ENCODE measurements at regions not wholly inside any gene's neighbourhood (a gene's known extent, or its start where the extent isn't known, plus 50 kb on each side); places are given as distances from the start of the nearest gene placed in this dataset.
A peak's percentile ranks its signal among the peaks of the same experiment; 100 is the strongest.

DNA sequence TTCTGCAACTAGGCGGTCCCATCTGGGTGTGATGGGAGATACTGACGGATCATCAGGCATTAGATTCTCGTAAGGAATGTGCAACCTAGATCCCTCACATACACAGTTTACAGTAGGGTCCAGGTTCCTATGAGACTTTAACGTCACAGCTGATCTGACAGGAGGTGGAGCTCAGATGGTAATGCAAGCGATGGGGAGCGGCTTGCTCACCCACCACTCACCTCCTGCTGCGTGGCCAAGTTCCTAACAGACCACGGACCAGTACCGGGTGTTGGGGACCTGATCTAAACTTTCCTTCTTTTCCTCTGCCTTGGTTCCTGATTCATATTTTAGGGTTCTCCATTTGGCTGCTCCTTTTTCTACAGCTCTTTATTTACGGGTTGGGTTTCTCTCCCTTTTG is 479.8 kb downstream of the BCAT1 start:
- no peak for DNase-seq

DNA sequence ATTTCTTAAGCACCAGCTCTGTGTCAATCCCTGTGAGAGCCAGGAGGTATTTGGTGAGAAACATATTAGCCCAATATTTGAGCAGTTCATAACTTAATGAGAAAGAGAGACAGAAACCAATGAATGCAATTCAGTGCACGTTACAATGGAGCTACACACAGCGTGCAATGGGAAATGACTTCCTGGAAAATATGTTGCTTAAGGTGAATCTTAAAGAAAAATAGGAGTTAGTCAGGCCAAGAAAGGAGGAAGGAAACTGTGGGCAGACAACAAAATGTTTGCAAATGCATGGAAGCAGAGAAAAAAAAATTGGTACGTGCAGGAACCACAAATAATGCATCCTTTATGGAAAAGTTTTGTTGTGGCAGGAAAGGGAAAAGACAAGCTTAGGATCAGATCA is 481.7 kb downstream of the BCAT1 start:
- DNase-seq = peak in 3 of 4 experiments; percentile 23 to 43 (median 24)

DNA sequence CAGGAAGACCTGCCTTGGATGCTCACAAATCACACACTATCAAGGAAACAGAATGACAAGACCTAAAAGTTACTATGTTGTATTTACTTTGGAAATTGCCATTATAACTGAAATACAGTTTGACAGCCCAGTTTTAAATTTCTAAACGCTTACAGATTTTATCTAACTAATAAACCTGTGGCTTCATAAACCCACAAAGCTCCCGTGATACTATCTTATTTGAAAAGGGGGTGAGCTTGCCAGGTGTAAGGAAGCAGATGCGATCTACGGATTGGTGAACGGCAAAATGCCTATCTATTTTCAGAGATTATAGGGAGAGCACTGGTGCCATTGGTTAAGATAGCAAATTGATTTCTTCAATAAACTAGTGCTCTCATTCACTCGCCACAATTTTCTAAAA is 485.5 kb downstream of the BCAT1 start:
- DNase-seq = no peak

DNA sequence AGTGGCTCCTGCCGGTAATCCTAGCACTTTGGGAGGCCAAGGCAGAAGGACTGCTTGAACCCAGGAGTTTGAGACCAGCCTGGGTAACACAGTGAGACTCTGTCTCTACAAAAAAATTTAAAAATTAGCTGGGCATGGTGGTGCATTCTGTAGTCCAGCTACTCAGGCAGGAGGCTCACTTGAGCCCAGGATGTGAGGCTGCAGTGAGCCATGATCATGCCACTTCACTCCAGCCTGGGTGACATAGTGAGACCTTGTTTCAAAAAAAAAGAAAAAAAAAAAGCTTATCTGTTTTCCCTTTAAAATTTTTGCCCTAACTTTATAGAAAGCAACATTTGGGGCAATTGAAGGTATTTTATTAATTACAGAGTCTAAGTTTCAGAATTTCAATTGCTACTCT is 486.0 kb downstream of the BCAT1 start:
- no peak for DNase-seq

DNA sequence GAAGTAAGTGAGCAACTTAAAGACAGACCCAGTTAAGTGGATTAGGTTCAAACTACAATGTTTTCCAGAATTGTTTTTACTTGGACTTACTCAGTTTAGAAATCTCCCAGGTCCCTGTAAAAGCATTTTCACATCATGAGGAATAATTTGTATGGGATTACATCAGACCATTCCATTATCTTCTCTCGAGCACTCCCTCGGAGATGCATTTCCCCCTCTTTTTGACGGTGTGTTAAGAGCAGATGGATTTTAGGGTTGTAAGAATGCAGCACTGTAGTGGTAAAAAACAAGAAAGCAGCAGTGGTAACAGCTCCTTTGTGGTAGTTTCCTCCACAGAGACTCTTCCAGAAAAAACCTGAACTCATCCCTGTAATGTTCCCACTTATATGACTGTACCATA is 488.4 kb downstream of the BCAT1 start:
- DNase-seq = no peak

DNA sequence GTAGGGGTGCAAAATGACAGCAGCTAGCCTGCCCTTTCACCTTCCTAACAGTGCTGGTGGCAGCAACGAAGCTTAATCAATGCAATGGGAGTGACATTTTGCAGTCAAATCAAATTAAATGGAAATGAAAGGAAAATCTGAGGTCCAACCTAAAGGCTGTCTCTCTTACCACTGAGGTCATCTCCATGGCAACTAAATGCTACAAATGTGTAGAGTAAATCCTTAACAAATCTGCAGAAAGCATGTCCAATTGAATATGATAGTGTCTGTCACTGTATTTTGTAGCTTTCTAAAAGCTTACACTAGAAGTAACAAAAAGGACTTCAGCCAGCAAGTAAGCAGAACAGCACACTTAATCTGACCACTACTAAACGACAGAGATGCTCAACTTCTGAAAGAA is 488.8 kb downstream of the BCAT1 start:
- DNase-seq = no peak

DNA sequence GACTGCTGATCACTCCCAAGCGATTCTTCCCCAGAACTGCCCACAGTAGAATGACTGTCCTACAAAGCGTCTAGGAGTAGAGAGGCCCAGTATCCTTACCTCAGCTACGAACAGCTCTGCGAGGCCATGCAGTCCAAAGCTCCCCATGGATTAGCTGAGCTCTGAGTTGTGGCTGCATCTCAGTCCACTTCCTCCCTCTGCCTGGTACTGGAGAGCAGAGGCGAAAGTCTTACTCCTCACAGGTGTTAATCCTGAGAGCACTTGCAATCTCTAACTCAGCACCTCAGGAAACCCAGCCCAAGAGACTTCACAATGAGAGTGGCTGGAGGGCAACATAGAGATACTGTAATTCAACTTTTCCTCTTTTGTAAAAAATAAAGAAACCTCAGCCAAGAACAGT is 493.1 kb downstream of the BCAT1 start:
- no peak for DNase-seq

DNA sequence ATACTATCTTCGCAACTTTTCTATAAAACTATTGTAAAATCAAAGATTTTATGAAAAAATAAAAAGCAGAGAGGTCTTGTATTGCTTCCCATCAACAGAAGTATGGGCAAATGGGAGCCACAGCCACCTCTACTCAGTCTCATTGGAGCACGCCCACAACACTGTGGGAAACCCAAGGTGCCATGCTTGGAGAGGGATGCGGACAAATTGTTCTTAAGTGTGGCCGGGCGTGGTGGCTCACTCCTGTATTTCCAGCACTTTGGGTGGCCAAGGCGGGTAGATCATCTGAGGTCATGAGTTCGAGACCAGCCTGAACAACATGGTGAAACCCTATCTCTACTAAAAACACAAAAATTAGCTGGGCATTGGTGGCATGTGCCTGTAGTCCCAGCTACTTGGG is 498.2 kb upstream of the SOX5 start:
- no peak for DNase-seq

DNA sequence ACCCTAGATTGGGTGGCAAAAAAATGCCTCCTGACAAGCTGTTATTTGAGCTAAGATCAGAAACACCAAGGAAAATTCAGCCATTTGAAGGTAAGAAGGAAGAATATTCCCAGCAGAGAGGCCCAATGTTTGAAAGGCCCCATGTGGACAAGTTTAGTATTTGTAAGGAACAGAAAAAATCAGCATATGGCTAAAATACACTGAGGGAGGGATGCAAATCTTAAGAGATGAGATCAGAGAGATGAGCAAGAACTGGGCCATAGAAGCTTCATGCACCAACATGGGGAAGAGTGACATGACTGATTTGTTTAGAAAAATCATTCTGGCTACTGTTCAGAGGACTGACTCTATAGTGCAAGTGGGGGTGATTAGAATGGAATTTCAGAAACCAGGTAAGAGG is 496.8 kb upstream of the SOX5 start:
- DNase-seq = no peak

DNA sequence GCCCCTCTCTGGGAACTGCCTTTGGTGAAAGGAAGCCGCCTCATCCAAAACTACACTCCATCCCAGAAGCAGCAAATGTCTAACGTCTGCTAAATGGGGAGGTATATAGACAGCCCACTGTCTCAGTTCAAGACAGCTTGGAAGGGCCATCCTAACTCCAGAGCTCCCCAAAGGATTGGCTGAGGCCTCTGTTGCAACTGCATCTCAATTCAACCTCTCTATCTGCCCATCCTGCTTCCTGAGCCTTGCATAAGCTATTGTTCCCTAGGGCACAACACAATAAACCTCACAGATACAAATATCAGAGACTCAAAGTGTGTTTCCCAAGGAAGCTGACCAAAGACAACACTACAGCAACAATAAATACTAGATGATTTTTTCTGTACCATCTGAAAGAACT is 495.2 kb upstream of the SOX5 start:
- no peak for DNase-seq

DNA sequence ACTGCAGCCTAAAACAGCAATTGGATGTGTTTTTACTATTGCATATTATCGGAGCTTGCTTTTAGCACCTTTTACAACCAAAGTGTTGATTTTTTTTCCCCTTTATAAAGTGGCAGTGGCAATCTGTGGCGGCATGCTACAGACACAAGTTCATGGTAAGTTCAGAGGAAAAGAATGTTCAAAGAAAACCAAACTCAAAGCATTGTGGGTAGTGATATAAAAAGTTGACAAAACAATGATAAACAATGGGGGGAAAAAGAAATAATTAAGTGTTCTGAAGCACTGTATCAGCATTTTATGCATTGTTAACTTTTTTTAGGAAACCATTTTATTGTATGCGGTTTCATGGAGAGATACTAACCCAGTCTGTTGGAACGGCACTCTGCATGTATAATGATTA is 492.0 kb upstream of the SOX5 start:
- DNase-seq = no peak

DNA sequence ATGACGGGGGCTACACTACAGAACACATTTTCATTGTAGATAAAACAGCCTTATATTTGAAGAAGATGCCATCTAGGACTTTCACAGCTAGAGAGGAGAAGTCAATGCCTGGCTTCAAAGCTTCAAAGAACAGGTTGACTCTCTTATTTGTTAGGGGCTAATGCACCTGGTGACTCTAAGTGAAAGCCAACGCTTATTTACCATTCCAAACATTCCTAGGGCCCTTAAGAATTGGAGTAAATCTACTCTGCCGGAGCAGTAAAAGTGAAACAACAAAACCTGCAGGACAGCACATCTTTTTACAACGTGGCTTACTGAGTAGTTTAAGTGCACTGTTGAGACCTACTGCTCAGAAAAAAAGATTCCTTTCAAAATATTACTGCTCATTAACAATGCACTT is 487.2 kb upstream of the SOX5 start:
- DNase-seq = no peak

DNA sequence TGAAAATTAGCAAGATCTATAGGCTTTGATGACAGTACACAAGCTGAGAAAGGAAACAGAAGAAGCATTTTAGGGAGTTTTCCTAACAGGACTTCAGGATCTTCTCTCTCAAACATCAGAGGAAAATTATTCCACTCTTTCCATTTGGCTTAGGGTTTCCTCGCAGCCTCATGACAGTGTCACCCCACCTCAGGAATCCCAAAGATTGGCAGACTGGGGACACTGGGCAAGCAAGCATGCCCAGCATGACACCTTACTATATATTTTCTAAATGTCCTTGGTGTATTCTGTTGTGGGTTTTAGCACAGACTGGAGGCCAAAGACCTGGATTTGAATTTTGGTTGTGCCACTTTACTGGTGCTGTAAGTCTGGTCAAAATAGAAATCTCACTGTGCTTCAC is 482.4 kb upstream of the SOX5 start:
- DNase-seq = no peak

DNA sequence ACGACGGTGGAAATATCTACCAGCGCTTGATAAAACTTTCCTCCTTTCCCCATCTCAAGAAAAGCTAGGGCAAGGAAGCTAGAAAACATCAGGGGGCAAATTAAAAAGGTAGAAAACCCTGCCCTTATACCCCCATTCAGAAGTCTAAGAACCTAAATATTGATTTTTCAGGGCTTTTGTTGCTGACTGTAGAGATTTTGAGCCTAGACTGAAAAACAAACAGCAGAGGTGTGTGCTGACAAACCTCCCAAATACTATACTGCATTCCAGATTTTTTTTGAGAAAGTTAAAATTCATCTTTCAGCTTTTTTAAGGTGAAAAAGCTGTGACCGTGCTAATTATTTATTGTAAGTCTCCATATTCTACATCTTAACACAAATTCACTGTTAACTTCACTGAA is 478.3 kb upstream of the SOX5 start:
- DNase-seq = no peak

DNA sequence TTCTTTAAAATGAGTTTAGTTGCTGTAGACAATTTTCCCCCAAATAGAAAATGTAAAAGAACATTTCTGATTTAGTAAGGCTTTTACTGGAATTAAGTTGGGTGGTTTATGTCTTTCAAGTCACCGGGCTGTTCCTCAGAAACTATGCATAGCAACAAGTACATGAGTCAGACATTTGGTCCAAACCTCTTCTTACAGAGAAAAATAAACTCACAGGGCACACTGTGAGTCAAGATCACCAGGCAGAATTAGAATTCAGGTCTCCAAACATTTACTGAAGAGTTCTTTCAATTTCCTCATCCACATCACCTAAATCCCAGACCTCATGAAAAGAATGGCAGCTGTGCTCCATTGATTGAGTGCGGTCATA is 476.1 kb upstream of the SOX5 start:
- DNase-seq = no peak

DNA sequence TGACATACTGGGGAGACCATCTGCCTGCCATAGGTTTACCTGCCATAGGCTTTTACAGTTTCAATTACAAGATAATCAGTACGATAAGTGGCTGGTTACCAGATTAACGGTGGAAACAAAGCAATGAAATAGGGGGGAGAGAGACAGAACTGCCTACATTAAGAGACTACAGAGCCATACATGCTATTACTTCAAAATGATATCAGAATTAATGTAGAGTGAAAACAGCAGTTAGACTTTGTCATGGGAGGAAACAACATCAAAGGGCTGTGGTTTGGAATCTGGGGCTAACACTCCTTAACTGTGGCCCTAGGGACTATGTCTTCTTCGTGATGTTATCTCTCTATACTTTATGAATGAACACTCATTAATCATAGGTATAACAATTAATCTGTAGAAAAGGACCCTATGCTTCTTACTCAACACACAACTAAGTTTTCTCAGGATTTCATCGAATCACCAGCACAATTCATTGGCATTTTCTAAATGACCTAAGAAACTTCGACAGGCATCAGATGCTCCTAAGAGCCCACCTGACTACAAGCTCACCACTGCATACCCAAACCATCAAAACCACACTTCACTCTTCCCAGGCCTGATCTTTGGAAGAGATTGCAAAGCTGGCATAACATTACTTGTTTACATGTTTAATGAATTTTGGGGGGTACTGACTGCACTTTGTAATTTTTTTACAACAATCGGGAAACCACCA is 475.6 kb upstream of the SOX5 start:
- no peak for DNase-seq

DNA sequence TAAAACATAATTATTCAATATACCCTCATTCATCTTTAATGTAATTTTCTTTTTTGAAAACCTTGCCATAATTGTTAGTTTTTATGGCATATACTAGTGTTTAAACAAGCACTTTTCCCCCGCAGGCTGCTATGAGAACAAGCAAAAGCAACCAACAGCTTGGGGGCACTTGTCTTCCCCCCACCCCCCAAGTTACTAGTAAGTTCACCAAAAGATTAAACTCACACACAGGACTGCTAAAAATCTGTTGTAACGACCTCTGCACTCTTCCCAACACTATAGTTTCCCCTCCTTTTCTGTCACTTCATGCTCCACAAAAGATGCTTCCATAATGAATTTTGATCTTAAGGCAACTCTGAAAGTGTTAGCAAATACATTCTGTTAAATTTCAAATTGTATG is 474.9 kb upstream of the SOX5 start:
- no peak for DNase-seq

DNA sequence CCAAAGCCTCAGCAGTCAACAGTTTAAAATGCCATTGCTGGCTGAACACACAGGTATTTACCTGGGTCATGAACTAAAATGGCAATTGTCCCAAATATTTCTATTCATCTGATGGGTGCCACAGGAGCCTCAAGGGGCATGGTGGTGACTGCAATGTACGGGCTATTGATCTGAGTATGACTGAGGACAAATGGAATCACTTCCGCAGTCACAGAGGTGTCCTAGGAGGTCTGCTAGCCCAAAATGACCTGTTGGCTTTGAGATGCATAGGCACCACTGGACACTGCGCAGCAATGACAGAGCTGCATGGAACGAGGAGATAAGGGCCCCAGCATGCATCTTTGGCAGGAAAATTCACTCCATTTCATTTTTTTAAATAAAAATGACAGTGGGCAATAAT is 474.1 kb upstream of the SOX5 start:
- DNase-seq = no peak

DNA sequence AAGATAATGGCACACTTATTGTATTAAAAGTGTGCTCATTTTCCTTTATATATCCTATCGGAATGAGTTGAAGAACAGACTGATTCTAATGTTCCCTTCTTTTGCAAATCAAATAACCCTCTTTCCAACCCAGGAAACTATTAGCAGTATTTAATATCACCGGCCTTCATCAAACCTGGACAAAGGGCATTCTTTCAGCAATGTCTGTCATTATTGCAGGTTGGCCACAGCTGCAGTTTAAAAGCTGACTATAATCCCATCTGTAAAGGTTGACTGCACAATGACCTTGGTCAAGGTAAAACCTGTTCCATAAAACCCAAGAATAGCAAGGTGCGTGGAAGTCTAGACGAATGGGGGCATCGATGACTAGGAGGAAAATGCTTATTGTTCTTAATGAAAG is 472.3 kb upstream of the SOX5 start:
- no peak for DNase-seq

DNA sequence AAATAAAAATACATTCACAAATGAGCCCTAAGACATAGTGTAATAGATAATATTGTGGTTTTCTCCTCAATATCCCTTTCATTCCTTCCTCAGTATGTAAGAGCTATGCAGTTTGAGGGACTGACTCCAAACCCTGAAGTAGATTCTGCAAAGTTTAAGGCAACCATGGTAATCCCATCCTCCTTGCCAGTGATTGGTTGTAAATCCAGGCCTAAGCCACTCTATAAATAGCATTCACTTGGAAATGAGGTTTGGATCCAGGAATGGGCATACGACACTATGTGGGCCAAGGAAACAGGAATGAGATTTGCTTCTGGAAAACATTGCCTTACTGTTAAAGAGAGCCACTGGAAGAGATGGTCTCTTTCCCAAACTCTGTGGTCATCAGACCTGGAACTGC is 468.7 kb upstream of the SOX5 start:
- DNase-seq = no peak

DNA sequence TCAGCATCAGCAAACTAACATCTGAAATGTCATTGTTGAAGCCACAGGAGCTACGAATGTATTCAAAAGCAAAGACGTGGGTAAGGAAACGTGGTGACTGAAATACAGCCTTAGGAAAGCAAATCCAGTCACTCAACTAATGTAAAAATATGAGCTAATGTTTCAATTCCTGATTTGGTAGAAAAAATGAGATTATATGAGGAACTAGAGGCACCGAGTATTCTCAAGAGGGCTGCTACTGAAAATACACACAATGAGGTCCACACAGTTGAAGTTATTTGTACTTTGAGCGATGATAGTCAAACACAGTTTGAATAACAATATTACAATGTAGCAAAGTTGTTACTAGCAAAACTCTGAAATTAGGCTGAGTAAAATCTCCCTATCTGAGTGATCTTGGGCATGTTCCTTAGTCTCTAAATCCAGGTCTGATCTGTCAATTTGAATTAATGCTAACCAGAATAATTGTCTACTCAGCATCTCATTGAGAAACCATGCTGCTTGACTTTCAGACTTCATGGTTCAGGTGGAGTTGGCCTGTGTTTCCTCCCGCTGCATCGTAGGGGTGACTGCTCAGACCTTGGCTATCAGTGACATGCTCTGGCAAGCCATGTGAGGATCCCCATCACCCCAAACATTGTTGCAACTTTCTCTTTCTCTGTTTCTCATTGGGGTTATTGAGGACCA is 467.1 kb upstream of the SOX5 start:
- peak in 1 of 4 experiments; percentile 1 for DNase-seq

DNA sequence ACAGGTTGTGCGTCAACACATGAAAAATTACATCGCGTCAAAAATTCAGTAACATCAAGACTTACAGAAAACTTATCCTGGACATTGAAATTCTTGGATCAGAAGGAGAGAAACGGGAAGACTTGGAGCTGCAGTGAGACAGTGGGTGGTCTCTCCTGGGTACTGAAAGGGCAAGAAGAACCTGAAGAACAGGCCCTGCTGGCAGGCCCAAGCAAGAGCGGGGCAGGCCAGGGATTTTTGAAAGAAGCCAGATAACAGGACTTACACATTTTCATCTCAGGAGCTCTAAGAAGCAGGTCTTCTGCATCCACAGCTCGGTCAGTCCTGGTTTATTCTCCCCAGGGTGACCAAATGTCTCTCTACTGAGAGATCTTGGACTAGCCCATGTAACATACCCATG is 466.5 kb upstream of the SOX5 start:
- no peak for DNase-seq

DNA sequence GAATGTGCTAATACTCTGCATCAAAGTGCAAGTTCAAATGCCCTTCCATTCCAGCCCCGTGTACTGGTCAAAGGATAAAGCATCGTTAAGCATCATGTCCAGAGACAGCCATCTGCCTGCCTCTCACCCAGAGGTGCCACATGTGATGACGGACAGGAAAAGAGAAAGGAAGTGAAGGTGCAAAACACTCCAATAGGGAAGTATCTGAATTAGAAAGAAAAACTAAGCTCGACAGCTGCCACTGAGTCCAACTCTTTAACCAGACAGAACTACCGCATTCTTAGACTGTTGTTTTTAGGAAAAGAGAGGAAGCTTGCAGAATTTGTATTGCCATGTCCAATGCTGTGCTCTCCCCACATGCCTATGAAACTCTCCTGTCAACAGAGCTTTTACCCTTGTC is 465.0 kb upstream of the SOX5 start:
- DNase-seq = peak in 2 of 4 experiments; percentile 2 to 4

DNA sequence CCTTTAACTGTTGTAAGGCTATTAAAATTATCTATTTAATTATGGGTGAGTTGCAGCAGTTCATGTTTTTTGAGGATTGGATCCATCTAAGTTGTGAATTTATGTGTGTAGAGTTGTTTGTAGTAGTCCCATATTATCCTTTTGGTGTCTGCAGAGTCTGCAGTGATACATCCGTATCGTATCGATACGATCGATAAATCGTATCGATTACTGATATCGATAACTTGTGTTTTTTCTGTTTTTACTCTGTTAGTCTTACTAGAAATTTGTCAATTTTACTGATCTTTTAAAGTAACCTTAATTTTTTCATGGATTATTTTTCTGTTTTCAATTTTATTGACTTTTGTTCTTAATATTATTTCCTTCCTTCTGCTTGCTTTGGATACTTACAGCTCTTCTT is 462.5 kb upstream of the SOX5 start:
- no peak for DNase-seq

DNA sequence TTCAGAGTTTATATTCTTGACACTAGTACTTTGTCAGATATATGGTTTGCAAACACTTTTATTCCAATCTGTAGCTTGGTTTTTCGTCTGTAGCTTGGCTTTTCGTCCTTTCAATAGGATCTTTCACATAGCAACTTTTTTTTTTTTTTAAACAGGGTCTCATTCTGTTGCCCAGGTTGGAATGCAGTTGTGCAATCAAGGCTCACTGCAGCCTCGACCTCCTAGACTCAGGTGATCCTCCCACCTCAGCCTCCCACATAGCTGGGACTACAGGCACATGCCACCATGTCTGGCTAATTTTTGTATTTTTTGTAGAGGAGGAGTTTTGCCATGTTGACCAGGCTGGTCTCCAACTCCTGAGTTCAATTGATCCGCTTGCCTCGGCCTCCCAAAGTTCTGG is 460.4 kb upstream of the SOX5 start:
- DNase-seq = no peak

Data from suppressor macrophage (primary cell).